Smooth muscle cell (in vitro differentiated cells): ENCODE measurements at regions not wholly inside any gene's neighbourhood (a gene's known extent, or its start where the extent isn't known, plus 50 kb on each side); places are given as distances from the start of the nearest gene placed in this dataset.
"Not testable (repeated sequence)": the region's sequence is repeated elsewhere in the genome, so short reads cannot be mapped to it uniquely, and the experiment has no call there.

Source experiments
- DNase-seq: peaks from one replicate; lab custom pipeline; 2025; ENCODE audit not compliant: unreplicated experiment; lab: John Stamatoyannopoulos, UW
- H2AFZ ChIP-seq: fragments of 200-600 bp; sonication (generic); 2 replicates; pipeline ENCODE4 v1.6.0; 2016; ENCODE audit warnings: antibody characterized with exemption, low read depth, mild to moderate bottlenecking
- H3F3A ChIP-seq: fragments of 200-600 bp; sonication (generic); 2 replicates; pipeline ENCODE4 v1.6.0; 2017; ENCODE audit warnings: antibody characterized with exemption, low read depth
- H3K27ac ChIP-seq: fragments of 200-600 bp; sonication (generic); 2 replicates; pipeline ENCODE4 v1.5.1; 2016; ENCODE audit warnings: low read depth, mild to moderate bottlenecking
- H3K27me3 ChIP-seq: fragments of 200-600 bp; sonication (generic); 2 replicates; pipeline ENCODE4 v1.6.1; 2016; ENCODE audit warnings: low read depth, mild to moderate bottlenecking
- H3K36me3 ChIP-seq: fragments of 200-600 bp; sonication (generic); 2 replicates; pipeline ENCODE4 v1.5.1; 2016; ENCODE audit warnings: low read depth
- H3K4me1 ChIP-seq: fragments of 200-600 bp; sonication (generic); 2 replicates; pipeline ENCODE4 v1.5.1; 2016; ENCODE audit warnings: low read depth
- H3K4me2 ChIP-seq: fragments of 200-600 bp; sonication (generic); 2 replicates; pipeline ENCODE4 v1.6.0; 2016; ENCODE audit warnings: mild to moderate bottlenecking
- H3K4me3 ChIP-seq: fragments of 200-600 bp; sonication (generic); 2 replicates; pipeline ENCODE4 v1.5.1; 2016; ENCODE audit warnings: mild to moderate bottlenecking
- H3K79me2 ChIP-seq: fragments of 200-600 bp; sonication (generic); 2 replicates; pipeline ENCODE4 v1.6.0; 2016; ENCODE audit warnings: low read depth, mild to moderate bottlenecking
- H3K9ac ChIP-seq: fragments of 200-600 bp; sonication (generic); 2 replicates; pipeline ENCODE4 v1.6.0; 2016; ENCODE audit warnings: low read depth
- H3K9me3 ChIP-seq: fragments of 200-600 bp; sonication (generic); replicated peaks from 2 replicates; pipeline ENCODE4 v1.5.1; 2016; ENCODE audit warnings: low read depth
- H4K20me1 ChIP-seq: fragments of 200-600 bp; sonication (generic); 2 replicates; pipeline ENCODE4 v1.6.0; 2016; ENCODE audit warnings: low read depth
- CTCF ChIP-seq: fragments of 200-600 bp; sonication (generic); IDR thresholded peaks from 2 replicates; pipeline ENCODE4 v1.5.1; 2017; ENCODE audit warnings: borderline replicate concordance, mild to moderate bottlenecking, antibody characterized with exemption; ENCODE audit not compliant: insufficient read depth, poor library complexity, severe bottlenecking
- WGBS: methylation state at CpG from one replicate; pipeline ENCODE4 v1.1.7; 2016; ENCODE audit warnings: low lambda C conversion rate; 5-methylcytosine and 5-hydroxymethylcytosine counted together

GRCh38 chr7:67335663-67336062, 339.0 kb downstream of the TYW1 start:
- H3K9me3 ChIP-seq, H3K4me3 ChIP-seq: not testable (repeated sequence)
- WGBS, result 92% methylated on average over 5 of the region's 8 CpGs

GRCh38 chr7:67338545-67338944, 341.9 kb downstream of the TYW1 start:
- H3K4me3 ChIP-seq, H3F3A ChIP-seq, H3K4me2 ChIP-seq, H3K9me3 ChIP-seq, H3K27me3 ChIP-seq, H3K9ac ChIP-seq, H3K79me2 ChIP-seq, H3K27ac ChIP-seq, H2AFZ ChIP-seq, H3K36me3 ChIP-seq, H3K4me1 ChIP-seq, H4K20me1 ChIP-seq, DNase-seq: not testable (repeated sequence)

More at GRCh38 chr7:67335663-67336062, 339.0 kb downstream of the TYW1 start:
- H3K27me3 ChIP-seq, H3K79me2 ChIP-seq, H3K36me3 ChIP-seq, H2AFZ ChIP-seq, DNase-seq, H3K27ac ChIP-seq, H3F3A ChIP-seq, H3K9ac ChIP-seq, H3K4me2 ChIP-seq, H4K20me1 ChIP-seq, H3K4me1 ChIP-seq: not testable (repeated sequence)

GRCh38 chr7:67341153-67341768, 344.6 kb downstream of the TYW1 start:
- Histone ChIP-seq H3K27me3 (no peaks in the 10 kb centered on the region), H3K9ac (no peak overlapping the region), H4K20me1 (no peaks in the 10 kb centered on the region), H3K4me1 (no peaks in the 10 kb centered on the region), H3K4me2 (no peak overlapping the region), H3K9me3 (no peaks in the 10 kb centered on the region), H3K27ac (no peak overlapping the region), H3K79me2 (no peaks in the 10 kb centered on the region), H3K36me3 (no peaks in the 10 kb centered on the region), H2AFZ (no peak overlapping the region), H3F3A (no peaks in the 10 kb centered on the region), H3K4me3 (no peak overlapping the region)
- no peak for DNase-seq
- no peak for TF ChIP-seq CTCF
- WGBS, result 88% methylated on average over 10 of the region's 10 CpGs

GRCh38 chr7:67343114-67343513, 346.5 kb downstream of the TYW1 start:
- no peak overlapping the region for H3K27ac ChIP-seq
- no peaks in the 10 kb centered on the region for H3K4me1 ChIP-seq
- no peaks in the 10 kb centered on the region for H3F3A ChIP-seq
- TF ChIP-seq CTCF, result no peak
- no peaks in the 10 kb centered on the region for H3K36me3 ChIP-seq
- H2AFZ ChIP-seq, result no peak overlapping the region
- 73% methylated on average over 3 of the region's 3 CpGs for WGBS
- H3K27me3 ChIP-seq, result no peaks in the 10 kb centered on the region
- H3K9ac ChIP-seq, result no peak overlapping the region
- no peak for DNase-seq
- H3K79me2 ChIP-seq, result no peaks in the 10 kb centered on the region
- no peak overlapping the region for H3K4me3 ChIP-seq
- H3K9me3 ChIP-seq, result no peaks in the 10 kb centered on the region
- H4K20me1 ChIP-seq, result no peaks in the 10 kb centered on the region
- no peak overlapping the region for H3K4me2 ChIP-seq

- H3K9me3 ChIP-seq, result no peaks in the 10 kb centered on the region
- no peak overlapping the region for H3K4me2 ChIP-seq
- no peak overlapping the region for H3K4me3 ChIP-seq
Measured at GRCh38 chr7:67343572-67343971, 346.9 kb downstream of the TYW1 start.

More at GRCh38 chr7:67343572-67343971, 346.9 kb downstream of the TYW1 start:
- H3K9ac ChIP-seq, result no peak overlapping the region
- H3K79me2 ChIP-seq, result no peaks in the 10 kb centered on the region
- no peaks in the 10 kb centered on the region for H3F3A ChIP-seq
- TF ChIP-seq CTCF, result no peak
- no peaks in the 10 kb centered on the region for H4K20me1 ChIP-seq
- no peaks in the 10 kb centered on the region for H3K36me3 ChIP-seq
- no peaks in the 10 kb centered on the region for H3K27me3 ChIP-seq
- 76% methylated on average over 5 of the region's 5 CpGs for WGBS
- DNase-seq, result no peak
- H3K27ac ChIP-seq, result no peak overlapping the region
- no peaks in the 10 kb centered on the region for H3K4me1 ChIP-seq
- H2AFZ ChIP-seq, result no peak overlapping the region
